Skin of body (tissue), 1 donor: ENCODE measurements at regions not wholly inside any gene's neighbourhood (a gene's known extent, or its start where the extent isn't known, plus 50 kb on each side); places are given as distances from the start of the nearest gene placed in this dataset.

Experiments used
- DNase-seq: peaks from one replicate; lab custom pipeline; 2025; lab: John Stamatoyannopoulos, UW

DNA sequence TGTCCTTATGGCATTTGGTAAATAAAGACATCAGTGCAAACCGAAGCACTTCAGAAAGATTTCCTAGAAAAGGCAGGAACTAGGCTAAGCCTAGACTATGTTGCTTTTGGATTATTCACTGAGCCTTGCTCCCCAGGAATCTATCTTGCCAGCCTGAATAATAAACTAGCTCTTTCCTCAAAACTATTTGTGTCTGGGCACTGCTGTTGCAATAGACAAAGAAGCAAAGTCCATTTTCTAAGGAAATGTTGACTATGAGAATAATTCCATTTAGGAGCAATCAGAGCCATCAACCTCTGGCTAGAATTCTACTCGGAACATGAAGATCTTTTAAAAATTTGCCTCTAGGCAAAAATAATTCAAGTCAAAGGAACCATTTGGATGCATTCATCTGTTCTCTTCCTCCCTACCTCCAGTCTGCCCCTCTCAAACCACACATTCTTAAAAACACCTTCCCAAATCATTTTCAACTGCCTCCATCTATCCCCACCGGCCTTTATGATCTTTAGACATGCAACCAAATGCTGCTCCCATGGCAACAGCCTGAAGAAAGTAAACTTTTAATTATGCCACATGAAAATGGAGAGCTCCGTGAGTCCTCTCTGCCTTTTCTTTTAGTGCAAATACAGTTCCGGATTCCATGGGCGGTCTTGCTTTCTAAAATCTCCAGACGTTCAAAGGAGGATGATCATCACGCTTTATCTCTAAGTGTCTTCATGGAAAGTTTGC is 61.5 kb upstream of the FZD10 start:
- no peak for DNase-seq

DNA sequence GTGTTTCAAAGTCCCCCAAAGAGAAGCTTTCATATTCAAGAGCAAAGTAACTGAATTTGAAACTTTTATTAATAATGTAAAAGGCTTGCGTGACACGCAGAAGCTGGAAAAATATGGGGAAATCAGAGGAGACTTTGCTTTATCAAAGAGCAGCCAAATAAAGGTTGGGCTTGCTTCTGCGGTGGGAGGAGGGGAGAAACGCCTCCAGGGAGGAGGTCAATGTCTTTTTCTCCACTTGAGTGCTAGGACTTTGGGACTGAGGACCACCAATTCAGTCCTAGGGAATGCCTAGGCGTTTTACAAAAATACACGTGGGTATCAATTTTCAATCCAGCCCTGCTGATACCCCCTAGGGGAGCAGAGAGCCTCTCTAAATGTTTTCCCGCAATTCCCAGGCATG is 60.9 kb upstream of the FZD10 start:
- no peak for DNase-seq

DNA sequence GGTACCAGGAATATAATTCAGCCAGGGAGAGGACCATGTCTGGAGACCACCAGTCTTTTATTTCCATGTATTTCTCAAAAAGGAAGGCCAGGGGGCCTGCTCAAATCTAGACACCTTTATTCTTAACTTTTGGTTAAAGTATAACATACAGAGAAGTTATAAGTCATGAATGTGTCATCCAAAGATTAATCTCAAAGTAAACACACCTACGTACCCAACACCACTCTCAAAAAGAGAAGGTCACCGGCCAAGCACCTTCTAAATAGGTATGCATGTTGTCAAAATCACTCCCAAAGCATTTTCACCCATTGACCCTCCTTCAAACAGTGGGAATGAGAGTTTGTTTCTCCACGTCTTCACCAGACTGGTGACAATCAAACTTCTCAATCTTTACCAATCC is 60.0 kb upstream of the FZD10 start:
- DNase-seq = no peak

DNA sequence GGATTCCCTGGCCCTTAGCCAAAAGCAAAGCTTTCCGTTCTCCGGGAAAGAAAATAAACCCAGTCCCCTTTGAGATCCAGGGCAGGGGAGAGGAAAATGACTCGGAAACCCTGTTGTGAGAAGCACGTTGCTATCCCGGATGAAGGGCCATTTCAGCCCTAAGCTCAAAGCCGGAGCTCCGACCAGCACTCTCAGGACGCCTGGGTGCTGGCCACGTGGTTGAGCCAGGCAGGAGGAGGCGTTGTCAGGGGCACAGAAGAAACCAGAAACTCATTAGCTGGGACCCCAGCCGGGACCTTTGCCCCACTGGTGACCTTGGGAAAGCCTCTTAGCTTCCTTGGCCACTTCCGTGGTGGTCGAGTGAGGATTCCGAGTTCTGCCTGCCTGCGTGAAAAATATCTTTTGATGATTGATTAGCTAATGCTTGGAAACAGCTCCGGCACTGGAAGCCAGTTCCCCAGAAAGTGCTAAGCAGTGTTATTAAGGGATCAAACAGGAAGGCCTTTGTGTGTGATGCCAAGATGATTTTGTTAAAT is 57.6 kb upstream of the FZD10 start:
- peak; percentile 28 for DNase-seq

DNA sequence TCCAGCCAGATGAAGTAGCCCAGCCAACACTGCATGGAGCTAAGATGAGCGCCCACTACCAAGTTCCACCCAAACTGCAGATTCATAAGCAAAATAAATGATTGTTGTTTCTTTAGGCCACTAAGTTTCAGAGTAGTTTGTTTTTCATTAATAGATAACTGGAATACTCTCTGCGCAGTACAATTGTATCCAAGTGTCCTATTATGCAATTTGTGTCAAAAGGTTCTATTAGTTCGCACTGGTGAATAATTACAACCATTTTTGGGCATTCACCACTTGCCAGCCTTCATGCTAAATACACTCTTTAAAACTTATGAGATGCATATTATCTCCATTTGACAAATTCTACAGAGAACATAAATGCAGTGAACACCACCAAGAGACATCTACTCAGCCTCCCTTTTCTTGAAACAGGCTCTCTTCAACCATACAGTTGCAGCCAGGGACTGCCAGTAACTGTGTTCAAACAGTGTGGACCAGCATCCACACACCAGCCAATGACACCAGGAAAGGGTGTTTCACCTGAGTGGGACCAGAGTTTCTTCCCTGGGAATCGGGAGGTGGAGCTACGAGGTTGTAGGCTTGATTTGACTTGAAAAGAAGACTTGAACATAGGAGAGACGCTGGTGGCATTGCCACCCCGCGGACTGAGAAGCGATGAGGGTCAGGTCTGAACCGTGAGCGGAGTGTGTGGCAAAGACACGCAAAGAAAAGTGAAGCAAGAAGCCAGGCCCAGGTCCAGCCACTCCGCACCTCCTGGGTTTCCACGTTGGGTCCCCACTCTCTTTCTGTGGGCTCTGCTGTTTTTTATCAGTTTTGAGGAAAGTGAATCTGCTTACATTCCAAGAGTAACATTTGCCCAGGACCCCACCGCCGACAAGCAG is 53.0 kb upstream of the FZD10 start:
- no peak for DNase-seq

DNA sequence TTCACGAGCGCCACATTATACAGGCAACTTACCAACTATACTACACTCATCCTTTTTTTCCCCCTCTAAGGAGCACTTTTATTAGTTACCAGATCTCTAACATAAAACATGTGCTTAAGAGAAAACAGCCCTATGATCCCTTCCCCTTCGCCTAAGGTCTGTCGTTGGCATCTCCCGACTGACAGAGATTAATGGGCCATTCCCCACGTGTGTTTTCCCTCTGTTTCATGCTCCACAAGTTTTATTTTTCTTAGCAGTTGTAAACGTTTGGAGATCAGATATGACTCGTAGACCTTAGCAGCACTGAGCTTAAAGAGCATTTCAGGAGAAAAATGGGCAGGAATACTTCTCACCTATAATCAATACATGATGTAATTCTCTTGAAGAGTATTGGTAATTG is 51.4 kb upstream of the FZD10 start:
- no peak for DNase-seq

DNA sequence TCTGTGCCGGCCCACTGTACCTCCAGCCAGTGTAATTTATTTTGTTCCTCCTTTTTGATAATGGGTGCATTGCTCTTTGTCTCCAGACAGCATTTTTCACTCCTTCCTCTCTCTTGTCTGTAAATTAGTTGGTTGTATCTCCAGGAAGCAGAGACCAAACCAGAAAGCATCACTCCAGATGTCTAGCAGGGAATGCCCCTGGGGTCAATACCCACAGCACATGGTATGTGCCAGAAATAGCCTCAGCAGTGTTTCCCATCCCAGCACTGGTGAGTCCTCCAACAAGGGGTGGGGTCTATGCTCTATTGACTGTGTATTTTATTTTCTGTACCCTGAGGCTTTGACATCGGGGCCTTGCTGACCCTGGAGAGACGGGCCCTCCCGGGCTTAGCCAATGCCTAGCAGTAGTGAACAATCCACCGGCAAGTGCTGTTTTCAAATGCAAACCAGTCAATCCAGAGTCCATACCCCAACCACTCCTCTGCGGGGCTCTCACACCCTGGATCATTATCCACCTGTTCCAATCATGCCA is 50.2 kb upstream of the FZD10 start:
- no peak for DNase-seq
